ENCODE measurements at regions not wholly inside any gene's neighbourhood (a gene's known extent, or its start where the extent isn't known, plus 50 kb on each side); places are given as distances from the start of the nearest gene placed in this dataset.

DNA sequence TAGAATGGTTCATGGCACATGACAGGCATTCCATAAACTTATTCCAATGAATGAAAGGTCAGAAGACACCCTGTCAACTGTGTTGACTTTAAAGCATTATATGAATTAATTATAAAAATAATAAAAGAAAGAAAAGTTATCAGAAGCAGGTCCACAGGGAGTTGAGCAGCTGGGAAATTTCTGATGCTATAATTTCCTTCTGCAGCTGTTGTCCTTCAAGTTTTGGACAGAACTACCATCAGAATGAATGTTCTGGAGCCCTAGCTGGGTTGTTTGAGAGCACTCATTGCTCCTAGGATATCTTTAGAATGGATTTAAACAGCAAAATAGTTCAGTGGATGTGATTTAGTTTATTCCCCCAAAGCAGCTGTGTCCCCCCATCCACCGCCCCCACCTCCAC, 232.4 kb upstream of the PROK2 start:
- DNase-seq (ENCODE audit: low read depth): no peak
- TF ChIP-seq, protein P1, sequence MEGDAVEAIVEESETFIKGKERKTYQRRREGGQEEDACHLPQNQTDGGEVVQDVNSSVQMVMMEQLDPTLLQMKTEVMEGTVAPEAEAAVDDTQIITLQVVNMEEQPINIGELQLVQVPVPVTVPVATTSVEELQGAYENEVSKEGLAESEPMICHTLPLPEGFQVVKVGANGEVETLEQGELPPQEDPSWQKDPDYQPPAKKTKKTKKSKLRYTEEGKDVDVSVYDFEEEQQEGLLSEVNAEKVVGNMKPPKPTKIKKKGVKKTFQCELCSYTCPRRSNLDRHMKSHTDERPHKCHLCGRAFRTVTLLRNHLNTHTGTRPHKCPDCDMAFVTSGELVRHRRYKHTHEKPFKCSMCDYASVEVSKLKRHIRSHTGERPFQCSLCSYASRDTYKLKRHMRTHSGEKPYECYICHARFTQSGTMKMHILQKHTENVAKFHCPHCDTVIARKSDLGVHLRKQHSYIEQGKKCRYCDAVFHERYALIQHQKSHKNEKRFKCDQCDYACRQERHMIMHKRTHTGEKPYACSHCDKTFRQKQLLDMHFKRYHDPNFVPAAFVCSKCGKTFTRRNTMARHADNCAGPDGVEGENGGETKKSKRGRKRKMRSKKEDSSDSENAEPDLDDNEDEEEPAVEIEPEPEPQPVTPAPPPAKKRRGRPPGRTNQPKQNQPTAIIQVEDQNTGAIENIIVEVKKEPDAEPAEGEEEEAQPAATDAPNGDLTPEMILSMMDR (IDR thresholded peaks at IDR 0.05; ENCODE audit: low read length, missing control alignments): no peak
- H3K4me3 ChIP-seq (replicated peaks; ENCODE audit: low read depth, low read length): no peak overlapping the region

DNA sequence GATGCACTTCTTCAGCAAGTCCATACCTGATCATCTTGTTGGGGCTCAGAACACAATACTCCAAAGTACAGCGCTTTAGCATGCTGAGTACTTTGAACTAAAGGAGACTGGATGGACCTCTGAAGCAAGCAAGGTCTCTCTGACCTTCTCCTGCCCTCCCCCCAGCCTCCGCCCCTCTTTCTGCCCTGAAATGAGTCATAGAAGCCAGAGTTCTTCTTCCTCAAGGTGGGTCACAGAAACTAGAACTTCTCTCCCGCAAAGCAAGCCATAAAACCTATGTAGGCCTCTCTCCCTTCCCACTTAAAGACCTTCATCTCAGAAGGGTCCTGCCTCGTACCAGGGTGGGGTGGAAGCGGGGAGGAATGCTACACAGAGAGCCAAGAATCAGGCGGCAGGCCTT, 230.5 kb upstream of the PROK2 start:
- DNase-seq (ENCODE audit: low read depth): no peak
- TF ChIP-seq, protein P1 (IDR thresholded peaks at IDR 0.05; ENCODE audit: low read length, missing control alignments): no peak

DNA sequence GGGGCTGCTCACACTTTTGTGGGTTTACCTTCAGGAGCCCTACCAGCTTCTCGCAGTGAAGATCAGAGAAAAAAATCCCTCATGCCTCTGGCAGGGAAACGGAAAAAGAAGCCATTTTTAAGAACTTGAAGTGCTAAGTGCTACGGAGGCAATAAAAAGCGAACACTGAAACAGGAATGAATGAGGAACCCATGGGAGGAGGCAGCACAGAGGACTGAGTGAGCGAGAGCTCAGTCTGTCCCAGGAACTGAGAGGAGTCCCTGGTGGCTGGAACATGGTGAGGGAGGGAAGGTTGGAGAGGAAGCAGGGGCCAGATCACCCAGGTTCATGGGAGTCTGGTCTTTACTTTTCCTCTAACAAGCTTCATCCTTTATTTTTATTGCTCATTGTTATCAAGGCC, 228.1 kb upstream of the PROK2 start:
- no peak overlapping the region for H3K4me3 ChIP-seq (replicated peaks; ENCODE audit: low read depth, low read length)
- no peak for DNase-seq (ENCODE audit: low read depth)
- TF ChIP-seq, protein P1 (IDR thresholded peaks at IDR 0.05; ENCODE audit: low read length, missing control alignments): no peak

More for the DNA sequence above, 230.5 kb upstream of the PROK2 start:
- no peak overlapping the region for H3K4me3 ChIP-seq (replicated peaks; ENCODE audit: low read depth, low read length)

DNA sequence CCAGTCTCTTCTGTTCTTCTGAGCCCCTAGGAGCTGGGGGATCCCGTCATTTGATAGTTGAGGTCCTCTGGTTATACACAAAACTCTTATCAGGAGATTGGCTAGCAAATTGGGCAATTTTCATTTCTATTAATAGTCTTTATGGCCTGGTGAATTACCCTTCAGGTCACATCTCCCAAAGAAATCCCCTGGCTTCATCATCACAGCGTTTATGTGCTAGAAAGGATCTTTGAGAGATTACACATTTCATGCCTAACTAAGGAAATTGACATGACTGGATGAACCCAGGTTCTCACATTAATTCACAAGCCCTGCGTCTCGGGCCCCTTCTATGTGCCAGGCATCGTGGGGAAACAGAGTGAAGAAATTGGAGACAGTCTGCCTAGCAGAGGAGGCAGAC, 227.4 kb upstream of the PROK2 start:
- DNase-seq (ENCODE audit: low read depth): no peak
- TF ChIP-seq, protein P1 (IDR thresholded peaks at IDR 0.05; ENCODE audit: low read length, missing control alignments): no peak
- H3K4me3 ChIP-seq (replicated peaks; ENCODE audit: low read depth, low read length): no peak overlapping the region

DNA sequence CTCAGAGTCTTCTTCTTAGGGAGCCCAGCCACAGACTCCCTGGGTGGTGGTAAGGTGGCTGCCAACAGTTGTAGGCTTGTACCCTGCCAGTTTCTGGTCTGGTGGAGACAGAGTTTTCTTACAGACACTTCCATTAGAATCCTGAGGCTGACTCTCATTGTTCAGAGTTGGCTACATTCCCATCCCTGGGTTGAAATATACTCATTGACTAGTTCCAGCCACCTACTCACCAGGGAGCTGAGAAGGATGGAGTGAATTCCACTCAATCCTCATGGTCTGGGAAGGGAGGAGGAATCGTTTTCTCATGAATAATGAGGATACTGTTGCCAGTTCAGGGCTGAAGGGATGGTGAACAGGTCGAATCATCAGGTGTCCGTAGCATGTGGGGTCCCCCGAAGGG, 226.5 kb upstream of the PROK2 start:
- TF ChIP-seq, protein P1 (IDR thresholded peaks at IDR 0.05; ENCODE audit: low read length, missing control alignments): no peak
- DNase-seq (ENCODE audit: low read depth): peak; percentile 72
- H3K4me3 ChIP-seq (replicated peaks; ENCODE audit: low read depth, low read length): no peak overlapping the region

DNA sequence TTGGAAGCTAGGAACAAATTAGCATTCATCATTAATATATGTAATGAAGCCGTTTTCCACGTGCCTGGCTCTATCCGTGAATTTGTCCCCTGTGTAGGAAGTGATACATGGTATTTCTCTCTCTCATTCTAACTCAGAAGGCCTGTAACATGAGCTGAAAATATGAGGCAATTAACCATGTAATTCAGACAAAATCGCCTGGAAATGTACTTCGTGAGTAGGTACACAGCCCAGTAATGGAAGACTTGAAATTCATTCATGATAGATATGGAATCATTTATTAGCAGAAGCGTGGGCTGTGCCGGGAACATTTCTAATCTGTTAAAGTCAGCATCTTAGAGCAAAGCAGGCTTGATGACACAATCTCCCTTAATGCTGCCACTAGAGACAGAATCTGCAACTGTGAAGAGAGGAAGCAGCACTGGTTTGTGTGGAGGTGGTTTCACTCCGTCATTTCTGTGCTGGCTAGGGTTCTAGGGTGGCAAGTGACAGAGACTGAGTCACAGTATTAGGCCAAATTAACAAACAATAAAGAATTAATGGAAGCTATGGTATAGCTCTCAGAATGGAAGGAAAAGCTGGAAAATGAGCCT, 225.0 kb upstream of the PROK2 start:
- TF ChIP-seq, protein P1 (IDR thresholded peaks at IDR 0.05; ENCODE audit: low read length, missing control alignments): peak; percentile 4
- no peak overlapping the region for H3K4me3 ChIP-seq (replicated peaks; ENCODE audit: low read depth, low read length)
- peak; percentile 31 for DNase-seq (ENCODE audit: low read depth)

Measured in fibroblast of pulmonary artery (primary cell).